HCT116 (cell line): ENCODE measurements at regions not wholly inside any gene's neighbourhood (a gene's known extent, or its start where the extent isn't known, plus 50 kb on each side); places are given as distances from the start of the nearest gene placed in this dataset.

Experiments
- POLR2A ChIP-seq: IDR thresholded peaks from 2 replicates; pipeline ENCODE4 v1.7.0; 2011; ENCODE audit warnings: borderline replicate concordance; ENCODE audit not compliant: insufficient read depth, insufficient read length; ENCODE audit errors: extremely low read depth
- POLR2AphosphoS5 ChIP-seq: IDR thresholded peaks from 2 replicates; pipeline ENCODE4 v1.6.1; 2011; ENCODE audit warnings: mild to moderate bottlenecking, low read depth, low read length, moderate library complexity
- TF ChIP-seq, protein P1 (sequence below), 3 experiments: fragments of 200-600 bp in 1 of 3; sonication (generic) in 1 of 3; IDR thresholded peaks in 2 of 3; conservative IDR thresholded peaks in 1 of 3; 2 replicates each; pipeline ENCODE4 v1.5.1; 2012 to 2017; ENCODE audit warnings: low read depth in 2 of 3, low read length in 2 of 3, antibody characterized with exemption in 1 of 3, borderline replicate concordance in 1 of 3, control low read depth in 1 of 3, mild to moderate bottlenecking in 1 of 3, mixed read lengths in 1 of 3, mixed run types in 1 of 3, moderate library complexity in 1 of 3; ENCODE audit not compliant: insufficient read depth in 1 of 3

DNA sequence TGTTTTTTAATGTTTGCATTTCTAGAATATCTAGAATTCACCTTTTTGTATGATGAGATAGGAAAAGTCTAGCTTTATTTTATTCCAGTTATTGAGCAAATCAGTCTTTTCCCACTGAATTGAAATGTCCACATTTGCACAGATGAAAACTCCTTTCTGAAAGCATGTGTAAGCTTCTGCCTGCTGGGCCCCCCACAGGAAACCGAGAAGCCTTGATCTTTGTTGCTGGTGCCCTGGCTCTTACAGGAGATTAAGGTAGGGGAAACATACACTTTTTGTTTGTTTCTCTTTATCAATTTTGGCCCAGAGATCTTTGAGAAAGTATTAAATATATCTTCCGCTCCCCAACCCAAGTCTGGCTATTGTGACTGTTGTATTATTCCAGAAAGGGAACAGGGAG, 87.2 kb upstream of the GNAZ start:
- TF ChIP-seq POLR2A (no peak), POLR2AphosphoS5 (no peak)
- TF ChIP-seq, protein P1, sequence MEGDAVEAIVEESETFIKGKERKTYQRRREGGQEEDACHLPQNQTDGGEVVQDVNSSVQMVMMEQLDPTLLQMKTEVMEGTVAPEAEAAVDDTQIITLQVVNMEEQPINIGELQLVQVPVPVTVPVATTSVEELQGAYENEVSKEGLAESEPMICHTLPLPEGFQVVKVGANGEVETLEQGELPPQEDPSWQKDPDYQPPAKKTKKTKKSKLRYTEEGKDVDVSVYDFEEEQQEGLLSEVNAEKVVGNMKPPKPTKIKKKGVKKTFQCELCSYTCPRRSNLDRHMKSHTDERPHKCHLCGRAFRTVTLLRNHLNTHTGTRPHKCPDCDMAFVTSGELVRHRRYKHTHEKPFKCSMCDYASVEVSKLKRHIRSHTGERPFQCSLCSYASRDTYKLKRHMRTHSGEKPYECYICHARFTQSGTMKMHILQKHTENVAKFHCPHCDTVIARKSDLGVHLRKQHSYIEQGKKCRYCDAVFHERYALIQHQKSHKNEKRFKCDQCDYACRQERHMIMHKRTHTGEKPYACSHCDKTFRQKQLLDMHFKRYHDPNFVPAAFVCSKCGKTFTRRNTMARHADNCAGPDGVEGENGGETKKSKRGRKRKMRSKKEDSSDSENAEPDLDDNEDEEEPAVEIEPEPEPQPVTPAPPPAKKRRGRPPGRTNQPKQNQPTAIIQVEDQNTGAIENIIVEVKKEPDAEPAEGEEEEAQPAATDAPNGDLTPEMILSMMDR (IDR thresholded peaks at IDR 0.05 in 2 of 3, conservative IDR thresholded peaks at IDR 0.05 in 1 of 3; ENCODE audit: borderline replicate concordance in 1 of 3, insufficient read depth in 1 of 3, low read depth in 2 of 3, low read length in 2 of 3) = no peak
